Stomach (tissue), 8 donors: ENCODE measurements at regions not wholly inside any gene's neighbourhood (a gene's known extent, or its start where the extent isn't known, plus 50 kb on each side); places are given as distances from the start of the nearest gene placed in this dataset.
A peak's percentile ranks its signal among the peaks of the same experiment; 100 is the strongest.

Experiments
- DNase-seq, 2 donors: peaks; one replicate each; pipeline versions ENCODE4 v3.0.0 to v3.0.0-alpha.2; 2013 to 2019
- H3K27ac ChIP-seq, 5 donors: fragments of 200-600 bp in 4 of 5; sonication (generic) in 4 of 5; one replicate each; pipeline ENCODE4 v1.5.1; 2013 to 2019; ENCODE audit warnings: mild to moderate bottlenecking in 1 of 5, moderate library complexity in 1 of 5
- H3K27me3 ChIP-seq, 3 donors: fragments of 200-600 bp; sonication (generic); one replicate each; pipeline ENCODE4 v1.5.1; 2017 to 2019; ENCODE audit warnings: mixed run types in 1 of 3
- H3K36me3 ChIP-seq, 4 donors: fragments of 200-600 bp; sonication (generic); 1 replicate in 3 of 4; 2 replicates in 1 of 4; pipeline ENCODE4 v1.5.1; 2016 to 2019
- H3K4me1 ChIP-seq, 4 donors: fragments of 200-600 bp; sonication (generic); one replicate each; pipeline ENCODE4 v1.5.1; 2016 to 2019
- H3K4me3 ChIP-seq, 4 donors: fragments of 200-600 bp; sonication (generic) in 3 of 4; one replicate each; pipeline ENCODE4 v1.5.1; 2016 to 2019; ENCODE audit warnings: mild to moderate bottlenecking in 1 of 4
- H3K9me3 ChIP-seq, 4 donors: fragments of 200-600 bp; sonication (generic); one replicate each; pipeline ENCODE4 v1.5.1; 2016 to 2019
- CTCF ChIP-seq, 7 experiments: fragments of 450-650 bp in 4 of 7; fragments of 200-600 bp in 3 of 7; sonication (generic) in 3 of 7; IDR thresholded peaks; one replicate each; pipeline ENCODE4 v1.5.1; 2016 to 2019; ENCODE audit warnings: antibody characterized with exemption in 7 of 7, control low read depth in 2 of 7, mild to moderate bottlenecking in 1 of 7
- EP300 ChIP-seq: sonication (generic); formaldehyde crosslinking; IDR thresholded peaks from one replicate; pipeline ENCODE4 v1.6.1; 2017; ENCODE audit warnings: antibody characterized with exemption
- POLR2A ChIP-seq, 4 donors: fragments of 450-650 bp; IDR thresholded peaks; one replicate each; pipeline ENCODE4 v1.6.1; 2016; ENCODE audit warnings: antibody characterized with exemption in 4 of 4, control low read depth in 2 of 4, mild to moderate bottlenecking in 1 of 4, moderate library complexity in 1 of 4
- POLR2AphosphoS5 ChIP-seq, 3 donors: sonication (generic); formaldehyde crosslinking; IDR thresholded peaks; one replicate each; pipeline ENCODE4 v1.6.1; 2016; ENCODE audit warnings: antibody characterized with exemption in 3 of 3
- WGBS, 5 donors: extraction: QIAGEN DNeasy Blood & Tissue Kit in 3 of 5; methylation state at CpG; one replicate each; pipeline versions ENCODE4 v1.1.5 to v1.1.7; 2013 to 2018; 5-methylcytosine and 5-hydroxymethylcytosine counted together
- intact Hi-C: fragments of 100-400 bp; cut with DNase I; formaldehyde crosslinking; loops from one replicate; pipeline ENCODE4 v1.15.1; 2023; ENCODE audit warnings: low total_unique reads
- donor health status: healthy with polysubstance abuse.
- donor health status: Bipolar disorder and iron deficiency.
- donor health status: healthy.

- H3K9me3 ChIP-seq, result no peaks in the 10 kb centered on the region
- H3K27ac ChIP-seq, result no peak overlapping the region
- WGBS, 5 donors, result 69 to 87% (median 84%) methylated on average over 4 of the region's 4 CpGs
- H3K36me3 ChIP-seq, result no peaks in the 10 kb centered on the region
- H3K4me1 ChIP-seq, result peaks cover 0 to 8% (median 0%) of the 10 kb centered on the region in 4 donors
- no peak overlapping the region for H3K4me3 ChIP-seq
- peaks cover 0 to 7% (median 0%) of the 10 kb centered on the region in 3 donors for H3K27me3 ChIP-seq
- intact Hi-C loops, result no loop called here
- TF ChIP-seq POLR2A (IDR thresholded peaks at IDR 0.05), result no peak
- TF ChIP-seq EP300, result no peak
- no peak for TF ChIP-seq CTCF (IDR thresholded peaks at IDR 0.05)
- TF ChIP-seq POLR2AphosphoS5 (IDR thresholded peaks at IDR 0.05), result no peak
- DNase-seq, result no peak
Observed at GRCh38 chr18:46422552-46423055, 234.4 kb downstream of the LOXHD1 start.

GRCh38 chr18:46423226-46423805 is 233.7 kb downstream of the LOXHD1 start:
- peaks cover 0 to 7% (median 0%) of the 10 kb centered on the region in 3 donors for H3K27me3 ChIP-seq
- H3K4me3 ChIP-seq, result no peak overlapping the region
- H3K9me3 ChIP-seq, result no peaks in the 10 kb centered on the region
- intact Hi-C loops, result no loop called here
- WGBS, 5 donors, result 82 to 94% (median 87%) methylated on average over 4 of the region's 4 CpGs
- H3K4me1 ChIP-seq, result peaks cover 0 to 8% (median 0%) of the 10 kb centered on the region in 4 donors
- no peak for DNase-seq
- no peak for TF ChIP-seq CTCF (IDR thresholded peaks at IDR 0.05)
- TF ChIP-seq EP300, result no peak
- no peak for TF ChIP-seq POLR2AphosphoS5 (IDR thresholded peaks at IDR 0.05)
- no peak for TF ChIP-seq POLR2A (IDR thresholded peaks at IDR 0.05)
- H3K27ac ChIP-seq, result no peak overlapping the region
- no peaks in the 10 kb centered on the region for H3K36me3 ChIP-seq

GRCh38 chr18:46424898-46425297 is 232.1 kb downstream of the LOXHD1 start:
- DNase-seq, result peak in 1 of 2 donors; percentile 39
- H3K4me3 ChIP-seq, result no peak overlapping the region
- no peak overlapping the region for H3K27ac ChIP-seq
- intact Hi-C loops, result no loop called here
- 41 to 67% (median 54%) methylated on average over 5 to 8 of the region's 8 CpGs for WGBS, 5 donors
- no peaks in the 10 kb centered on the region for H3K4me1 ChIP-seq
- H3K27me3 ChIP-seq, result peaks cover 0 to 7% (median 0%) of the 10 kb centered on the region in 3 donors
- no peak for TF ChIP-seq POLR2A (IDR thresholded peaks at IDR 0.05)
- TF ChIP-seq CTCF (IDR thresholded peaks at IDR 0.05), result no peak
- no peak for TF ChIP-seq EP300
- TF ChIP-seq POLR2AphosphoS5 (IDR thresholded peaks at IDR 0.05), result no peak
- no peaks in the 10 kb centered on the region for H3K9me3 ChIP-seq
- no peaks in the 10 kb centered on the region for H3K36me3 ChIP-seq

- Histone ChIP-seq H3K9me3 (no peaks in the 10 kb centered on the region), H3K4me3 (no peak overlapping the region), H3K4me1 (no peaks in the 10 kb centered on the region), H3K36me3 (no peaks in the 10 kb centered on the region), H3K27ac (no peak overlapping the region), H3K27me3 (peaks cover 0 to 7% (median 0%) of the 10 kb centered on the region in 3 donors)
- intact Hi-C loops, result no loop called here
- TF ChIP-seq POLR2AphosphoS5 (IDR thresholded peaks at IDR 0.05) (no peak), POLR2A (IDR thresholded peaks at IDR 0.05) (no peak), CTCF (IDR thresholded peaks at IDR 0.05) (no peak), EP300 (no peak)
- DNase-seq, result no peak
- WGBS, 5 donors, result 81 to 98% (median 91%) methylated on average over 3 of the region's 3 CpGs
Observed at GRCh38 chr18:46425511-46425910, 231.5 kb downstream of the LOXHD1 start.
